ENCODE measurements at regions not wholly inside any gene's neighbourhood (a gene's known extent, or its start where the extent isn't known, plus 50 kb on each side); places are given as distances from the start of the nearest gene placed in this dataset.

- intact Hi-C loops (cut with micrococcal nuclease): no loop called here
- H3K79me2 ChIP-seq (ENCODE audit: insufficient read depth, low read length): no peaks in the 10 kb centered on the region
- CTCF ChIA-PET: no interaction called here
- H3K9ac ChIP-seq (ENCODE audit: low read length): no peak overlapping the region
- H3K4me1 ChIP-seq (ENCODE audit: control insufficient read depth in 1 of 2, insufficient read depth in 2 of 2, low read length in 2 of 2): no peaks in the 10 kb centered on the region
- no peaks in the 10 kb centered on the region for H3K27me3 ChIP-seq (ENCODE audit: insufficient read depth, low read length)
- no peak overlapping the region for H3K4me2 ChIP-seq (ENCODE audit: low read length)
- H3K27ac ChIP-seq (ENCODE audit: low read depth, low read length): no peak overlapping the region
- no peaks in the 10 kb centered on the region for H3K9me2 ChIP-seq (ENCODE audit: insufficient read depth)
- no peak overlapping the region for H2AFZ ChIP-seq (ENCODE audit: low read depth, low read length, poor library complexity, severe bottlenecking)
- DNase-seq (ENCODE audit: low read depth, low spot score) (no peak), ATAC-seq (no peak)
- no peaks in the 10 kb centered on the region; a peak in 1 of 4 replicates for H3K36me3 ChIP-seq (ENCODE audit: control insufficient read depth in 1 of 2, insufficient read depth in 2 of 2, low read length in 2 of 2)
- no peak overlapping the region for H3K4me3 ChIP-seq (replicated peaks in 1 of 2; ENCODE audit: low read depth in 1 of 2, low read length in 2 of 2)
- BruUV-seq (replicated peaks): no TSS peak
- H4K20me1 ChIP-seq (ENCODE audit: insufficient read depth): no peaks in the 10 kb centered on the region
- POLR2A ChIA-PET: no interaction called here
- H3K9me3 ChIP-seq (ENCODE audit: control insufficient read depth in 1 of 2, insufficient read depth in 1 of 2, low read depth in 1 of 2, low read length in 2 of 2): no peaks in the 10 kb centered on the region
- RAD21 ChIA-PET (ENCODE audit: low non-redundant PET in 1 of 2, low total read pairs in 2 of 2, uncharacterized antibody in 2 of 2, unreplicated experiment in 2 of 2): no interaction called here
- no peak for TF ChIP-seq EGR1 (IDR thresholded peaks at IDR 0.05; ENCODE audit: low read depth)
- no peak for TF ChIP-seq ZBTB33 (IDR thresholded peaks at IDR 0.05; ENCODE audit: extremely low read depth, insufficient replicate concordance, low read length)
- TF ChIP-seq CEBPB (IDR thresholded peaks at IDR 0.05; ENCODE audit: low read depth): no peak
- no peak for TF ChIP-seq CBX3 (IDR thresholded peaks at IDR 0.05; ENCODE audit: low read depth)
- no peak for TF ChIP-seq POLR2AphosphoS5 (IDR thresholded peaks at IDR 0.05; ENCODE audit: low read depth, low read length)
- TF ChIP-seq JUND (IDR thresholded peaks at IDR 0.05): no peak
- no peak for TF ChIP-seq YY1 (IDR thresholded peaks at IDR 0.05; ENCODE audit: extremely low read depth, insufficient replicate concordance, low read depth, low read length)
- no peak for TF ChIP-seq MAX (IDR thresholded peaks at IDR 0.05)
- TF ChIP-seq RAD21 (IDR thresholded peaks at IDR 0.05; ENCODE audit: low read depth): no peak
- TF ChIP-seq ATF3 (IDR thresholded peaks at IDR 0.05): no peak
- no peak for TF ChIP-seq SRF (IDR thresholded peaks at IDR 0.05; ENCODE audit: low read depth)
- TF ChIP-seq EZH2phosphoT487 (IDR thresholded peaks at IDR 0.05; ENCODE audit: borderline replicate concordance): no peak
- TF ChIP-seq CTCF (IDR thresholded peaks at IDR 0.05 in 2 of 3, conservative IDR thresholded peaks at IDR 0.05 in 1 of 3; ENCODE audit: borderline replicate concordance in 1 of 3, insufficient read depth in 1 of 3, low read depth in 2 of 3, low read length in 2 of 3): no peak
- TF ChIP-seq REST (IDR thresholded peaks at IDR 0.05; ENCODE audit: low read depth): no peak
- TF ChIP-seq ZFX (IDR thresholded peaks at IDR 0.05): no peak
- no peak for TF ChIP-seq EZH2 (IDR thresholded peaks at IDR 0.05)
- TF ChIP-seq SIN3A (IDR thresholded peaks at IDR 0.05; ENCODE audit: low read depth): no peak
- TF ChIP-seq SP1 (IDR thresholded peaks at IDR 0.05; ENCODE audit: low read depth): no peak
These were observed 441.9 kb downstream of the RND3 start for GRCh38 chr2:150045601-150046000.
